Hepatocyte (in vitro differentiated cells): ENCODE measurements at regions not wholly inside any gene's neighbourhood (a gene's known extent, or its start where the extent isn't known, plus 50 kb on each side); places are given as distances from the start of the nearest gene placed in this dataset.

Experiments used
- EZH2 ChIP-seq: fragments of 200-600 bp; sonication (generic); IDR thresholded peaks from 2 replicates; pipeline ENCODE4 v1.6.1; 2016; ENCODE audit warnings: antibody characterized with exemption, mild to moderate bottlenecking, borderline replicate concordance
- EZH2phosphoT487 ChIP-seq: fragments of 200-600 bp; sonication (generic); IDR thresholded peaks from one replicate; pipeline ENCODE4 v1.6.1; 2018; ENCODE audit warnings: antibody characterized with exemption, mild to moderate bottlenecking, low read depth, moderate library complexity; ENCODE audit not compliant: unreplicated experiment, severe bottlenecking
- TF ChIP-seq, protein P1 (sequence below): fragments of 200-600 bp; sonication (generic); IDR thresholded peaks from 2 replicates; pipeline ENCODE4 v1.5.1; 2016; ENCODE audit warnings: antibody characterized with exemption, mild to moderate bottlenecking; ENCODE audit not compliant: poor library complexity

GRCh38 chr7:133139350-133139749 lies 57.5 kb upstream of the CHCHD3 start:
- TF ChIP-seq, protein P1, sequence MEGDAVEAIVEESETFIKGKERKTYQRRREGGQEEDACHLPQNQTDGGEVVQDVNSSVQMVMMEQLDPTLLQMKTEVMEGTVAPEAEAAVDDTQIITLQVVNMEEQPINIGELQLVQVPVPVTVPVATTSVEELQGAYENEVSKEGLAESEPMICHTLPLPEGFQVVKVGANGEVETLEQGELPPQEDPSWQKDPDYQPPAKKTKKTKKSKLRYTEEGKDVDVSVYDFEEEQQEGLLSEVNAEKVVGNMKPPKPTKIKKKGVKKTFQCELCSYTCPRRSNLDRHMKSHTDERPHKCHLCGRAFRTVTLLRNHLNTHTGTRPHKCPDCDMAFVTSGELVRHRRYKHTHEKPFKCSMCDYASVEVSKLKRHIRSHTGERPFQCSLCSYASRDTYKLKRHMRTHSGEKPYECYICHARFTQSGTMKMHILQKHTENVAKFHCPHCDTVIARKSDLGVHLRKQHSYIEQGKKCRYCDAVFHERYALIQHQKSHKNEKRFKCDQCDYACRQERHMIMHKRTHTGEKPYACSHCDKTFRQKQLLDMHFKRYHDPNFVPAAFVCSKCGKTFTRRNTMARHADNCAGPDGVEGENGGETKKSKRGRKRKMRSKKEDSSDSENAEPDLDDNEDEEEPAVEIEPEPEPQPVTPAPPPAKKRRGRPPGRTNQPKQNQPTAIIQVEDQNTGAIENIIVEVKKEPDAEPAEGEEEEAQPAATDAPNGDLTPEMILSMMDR, result peak; percentile 39
- TF ChIP-seq EZH2 (no peak), EZH2phosphoT487 (no peak)
